Lung microvascular endothelial cell (primary cell): ENCODE measurements at regions not wholly inside any gene's neighbourhood (a gene's known extent, or its start where the extent isn't known, plus 50 kb on each side); places are given as distances from the start of the nearest gene placed in this dataset.
"Not testable (repeated sequence)": the region's sequence is repeated elsewhere in the genome, so short reads cannot be mapped to it uniquely, and the experiment has no call there.

ENCODE experiments used
- DNase-seq, 2 donors: peaks; one replicate each; pipeline versions ENCODE4 v3.0.0 to v3.0.0-alpha.2; 2010; ENCODE audit warnings: low read depth in 2 of 2

DNA sequence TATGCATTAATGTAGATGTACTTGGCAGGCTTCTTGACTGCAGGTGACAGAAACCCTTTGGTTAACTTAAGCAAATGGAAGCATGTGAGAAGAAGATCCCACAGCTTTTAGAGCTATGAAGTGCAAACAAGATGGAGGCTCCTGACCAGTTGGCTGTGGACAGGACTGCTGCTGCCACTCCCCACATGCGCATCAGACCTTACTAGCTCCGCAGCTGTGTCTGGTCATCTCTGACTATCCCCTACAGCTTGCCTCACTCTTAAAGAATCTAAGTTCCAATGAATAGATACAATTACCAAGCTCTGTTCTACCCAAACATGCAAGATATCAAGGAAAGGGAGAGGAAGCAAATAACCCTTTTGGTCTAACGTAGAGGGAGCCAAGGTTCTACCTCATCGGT is 587.6 kb downstream of the DSC3 start:
- DNase-seq = no peak

DNA sequence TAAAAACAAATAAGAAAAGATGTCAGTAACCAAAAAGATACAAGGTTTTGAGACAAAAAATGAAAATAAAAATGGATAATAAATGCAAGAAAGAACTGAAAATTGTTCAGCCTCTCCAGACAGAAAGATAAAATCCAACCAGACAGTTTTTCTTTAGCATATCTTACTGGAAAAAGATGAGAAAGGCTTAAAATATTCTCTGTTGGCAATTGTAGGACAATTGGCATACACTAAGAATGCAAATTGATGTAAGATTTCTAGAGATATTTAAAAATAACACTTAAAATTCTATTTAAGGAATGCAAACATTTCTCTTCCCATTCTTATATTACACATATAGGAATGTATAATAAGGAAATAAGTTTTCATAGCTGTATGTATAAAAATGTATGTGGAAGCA is 590.6 kb downstream of the DSC3 start:
- no peak for DNase-seq

GRCh38 chr18:30450927-30451326 is 591.6 kb downstream of the DSC3 start:
- no peak for DNase-seq

DNA sequence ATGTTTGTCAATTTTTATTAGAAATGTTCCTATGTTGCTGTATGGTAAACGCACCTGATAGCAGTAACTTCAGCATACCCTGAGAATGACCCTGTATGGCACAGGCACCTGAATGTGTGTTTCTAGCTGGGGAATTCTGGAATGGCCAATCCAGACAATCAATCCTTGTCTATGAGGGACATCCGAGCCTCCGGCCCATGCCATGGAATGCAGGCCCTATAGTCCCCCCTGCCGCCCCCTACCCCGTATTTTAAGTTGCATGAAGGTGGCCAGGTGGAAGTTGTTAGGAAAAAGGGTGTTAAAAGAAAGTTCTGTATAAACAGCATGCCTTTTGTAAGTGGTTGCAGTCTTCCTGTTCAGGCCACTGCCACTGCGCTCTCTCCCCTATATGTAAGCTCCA is 595.9 kb downstream of the DSC3 start:
- no peak for DNase-seq

DNA sequence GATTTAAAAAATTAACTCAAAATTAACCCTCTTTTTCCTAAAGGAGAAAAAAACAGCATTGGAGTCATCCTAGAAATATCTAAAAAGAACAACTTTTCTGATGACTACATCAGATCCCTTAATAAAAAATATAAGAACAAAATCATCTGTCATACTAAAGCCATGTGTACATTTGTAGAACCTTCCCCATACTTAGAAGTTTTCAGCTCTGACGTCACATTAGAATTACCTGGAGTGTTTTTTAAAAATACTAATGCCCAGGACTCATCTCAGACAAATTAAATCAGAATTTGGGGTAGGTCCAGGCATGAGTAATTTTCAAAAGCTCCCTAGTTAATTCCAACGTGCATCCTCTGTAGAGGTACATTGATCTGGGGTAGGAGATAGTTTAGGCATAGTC is 598.0 kb downstream of the DSC3 start:
- no peak for DNase-seq

GRCh38 chr18:30440351-30440750 is 602.2 kb downstream of the DSC3 start:
- no peak for DNase-seq

DNA sequence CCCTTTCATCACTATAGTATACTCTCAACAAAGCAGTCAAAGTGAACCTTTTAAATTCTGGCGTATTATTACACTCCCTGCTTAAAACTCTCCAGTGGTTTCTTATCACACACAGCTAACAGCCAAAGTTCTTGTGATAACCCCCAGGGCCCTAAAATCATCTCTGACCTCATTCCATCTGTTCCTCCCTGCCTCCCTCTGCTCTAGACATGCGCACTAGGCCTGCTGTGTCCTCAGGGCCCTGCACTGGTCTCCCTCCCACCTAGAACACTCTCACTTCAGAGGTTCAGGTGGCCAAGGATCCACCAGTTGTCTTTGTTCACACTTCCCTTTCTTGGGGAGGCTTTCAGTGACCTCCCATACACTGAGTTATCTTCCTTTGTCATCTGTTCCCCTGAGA is 603.4 kb downstream of the DSC3 start:
- no peak for DNase-seq

DNA sequence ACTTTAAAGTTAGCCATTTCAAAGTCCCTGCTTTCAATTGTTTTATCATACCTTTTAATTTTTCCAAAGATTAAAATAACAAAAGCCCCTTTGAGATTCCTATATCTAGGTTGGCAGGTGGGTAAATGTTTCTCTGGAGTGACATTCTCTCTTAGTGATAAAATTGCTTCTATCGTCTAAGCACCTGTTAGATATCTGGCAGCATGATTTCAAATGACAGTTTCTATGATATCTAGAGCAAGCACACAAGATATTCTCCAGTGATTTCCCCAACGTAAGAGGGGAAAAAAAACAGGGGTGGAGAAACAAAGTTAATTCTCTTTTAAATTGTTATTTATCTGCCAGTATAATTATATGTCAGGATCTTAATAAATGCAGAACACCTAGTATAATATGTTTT is 610.2 kb downstream of the DSC3 start:
- DNase-seq = no peak

DNA sequence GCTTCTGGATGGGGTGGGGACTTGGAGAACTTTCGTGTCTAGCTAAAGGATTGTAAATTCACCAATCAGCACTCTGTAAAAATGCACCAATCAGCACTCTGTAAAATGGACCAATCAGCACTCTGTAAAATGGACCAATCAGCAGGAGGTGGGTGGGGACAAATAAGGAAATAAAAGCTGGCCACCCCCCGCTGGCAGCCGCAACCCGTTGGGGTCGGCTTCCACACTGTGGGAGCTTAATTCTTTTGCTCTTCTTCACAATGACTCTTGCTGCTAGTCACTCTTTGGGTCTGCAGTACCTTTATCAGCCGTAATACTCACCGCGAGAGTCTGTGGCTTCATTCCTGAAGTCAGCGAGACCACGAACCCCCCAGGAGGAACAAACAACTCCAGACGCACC is 623.1 kb downstream of the DSC3 start:
- not testable (repeated sequence) for DNase-seq

- DNase-seq = no peak
Measured at GRCh38 chr18:30415903-30416302, 626.6 kb downstream of the DSC3 start.

DNA sequence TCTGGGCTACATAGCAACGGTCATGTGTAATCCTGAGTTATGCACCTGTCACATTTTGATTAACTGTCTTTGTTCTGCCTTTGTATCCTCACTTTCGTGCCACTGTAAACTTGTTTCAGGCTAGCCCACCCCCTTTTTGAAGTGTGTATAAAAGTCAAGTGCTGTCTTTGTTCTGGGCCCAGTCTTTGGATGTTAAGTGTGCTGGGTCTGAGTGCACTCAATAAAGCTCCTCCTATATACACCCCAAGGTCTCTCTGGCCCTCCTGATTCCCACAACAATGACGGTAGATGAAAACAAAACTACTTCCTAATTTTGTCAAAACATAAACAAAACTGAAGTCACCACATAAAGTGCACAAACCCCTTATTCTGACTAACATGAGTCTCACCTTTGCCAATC is 633.4 kb downstream of the DSC3 start:
- DNase-seq = no peak

GRCh38 chr18:30406728-30407127 is 635.8 kb downstream of the DSC3 start:
- no peak for DNase-seq

DNA sequence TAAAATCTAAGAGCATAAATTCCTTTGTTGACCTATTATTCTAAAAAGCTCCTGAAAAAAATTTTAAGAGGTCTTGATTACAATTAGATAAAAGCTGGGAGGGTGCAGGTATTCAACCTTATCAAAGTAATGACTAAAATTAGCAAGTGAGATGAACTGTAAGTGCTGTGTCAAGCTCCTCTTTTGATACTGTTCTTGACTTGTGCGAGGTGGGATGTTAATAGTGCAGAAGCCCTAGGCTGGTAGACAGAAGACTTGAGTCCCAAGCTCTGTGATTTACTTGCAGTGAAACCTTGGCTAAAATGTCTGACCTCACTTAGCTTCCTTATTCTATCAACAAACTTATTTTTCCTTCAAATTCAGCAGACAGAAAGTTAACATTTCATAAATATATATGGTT is 637.5 kb downstream of the DSC3 start:
- no peak for DNase-seq

- no peak for DNase-seq
Measured at GRCh38 chr18:30404422-30404821, 638.1 kb downstream of the DSC3 start.

GRCh38 chr18:30403278-30403677 is 639.3 kb downstream of the DSC3 start:
- DNase-seq = no peak

- DNase-seq = no peak
Measured at GRCh38 chr18:30387401-30387800, 655.1 kb downstream of the DSC3 start.

- DNase-seq = no peak
Measured at GRCh38 chr18:30386624-30387023, 655.9 kb downstream of the DSC3 start.

GRCh38 chr18:30385684-30386083 is 656.9 kb downstream of the DSC3 start:
- no peak for DNase-seq

- no peak for DNase-seq
Measured at GRCh38 chr18:30381826-30382225, 660.7 kb downstream of the DSC3 start.

GRCh38 chr18:30378097-30378496 is 664.4 kb downstream of the DSC3 start:
- no peak for DNase-seq

GRCh38 chr18:30376515-30376914 is 666.0 kb downstream of the DSC3 start:
- DNase-seq = no peak

DNA sequence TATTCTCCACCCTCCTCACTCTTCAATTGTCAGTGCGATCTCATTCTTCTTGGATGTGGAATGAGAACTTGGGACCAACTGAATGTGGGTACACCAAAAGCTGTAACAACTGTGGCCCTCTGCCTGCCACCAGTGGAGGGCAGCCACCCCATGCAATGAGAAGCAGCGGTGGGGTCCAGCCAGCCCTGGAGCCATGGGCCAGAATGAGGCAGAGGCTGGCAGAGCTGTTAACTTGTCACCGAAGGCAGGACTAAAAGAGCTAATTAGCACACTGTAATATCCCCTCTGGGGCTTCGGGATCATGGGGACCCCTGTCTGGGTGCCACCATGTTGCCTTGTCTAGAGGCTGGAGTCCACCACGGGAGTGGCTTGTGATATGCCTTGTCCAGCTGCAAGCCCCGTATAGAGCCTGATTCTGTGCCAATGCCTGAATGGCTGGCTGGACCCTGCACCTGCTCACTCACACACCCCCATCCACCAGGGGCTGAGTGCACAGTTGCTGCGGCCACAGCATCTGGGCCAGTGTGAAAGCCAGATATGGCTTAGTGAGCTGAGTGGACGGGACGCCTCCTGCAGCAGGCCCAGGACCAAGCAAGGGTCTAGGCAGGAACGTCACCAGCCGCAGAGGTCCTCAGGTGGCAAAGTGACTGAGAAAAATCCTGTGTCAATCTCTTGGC is 680.5 kb downstream of the DSC3 start:
- DNase-seq = no peak

DNA sequence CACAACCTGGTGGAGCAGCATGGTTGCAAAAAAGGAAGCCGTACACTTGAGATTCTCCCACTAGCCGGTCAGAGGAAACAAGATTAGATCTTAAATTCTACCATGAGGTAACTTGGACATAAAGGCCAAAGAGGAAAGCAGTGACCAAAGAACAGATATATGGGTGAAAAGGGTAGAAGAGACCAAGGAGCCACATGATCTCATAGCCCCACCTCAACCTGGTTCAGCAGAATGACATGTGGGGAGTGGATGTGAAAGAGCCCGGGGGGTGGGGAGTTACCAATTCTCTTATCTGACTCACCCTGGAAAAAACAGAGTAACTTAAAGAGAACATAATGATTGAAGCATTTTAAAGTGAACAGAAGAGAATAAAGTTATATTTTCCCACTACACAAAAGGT is 683.0 kb downstream of the DSC3 start:
- no peak for DNase-seq

- DNase-seq = no peak
Measured at GRCh38 chr18:30358555-30358954, 684.0 kb downstream of the DSC3 start.
